GM13977 (cell line): ENCODE measurements at regions not wholly inside any gene's neighbourhood (a gene's known extent, or its start where the extent isn't known, plus 50 kb on each side); places are given as distances from the start of the nearest gene placed in this dataset.

Experiments used
- DNase-seq: peaks from one replicate; pipeline ENCODE4 v3.0.0; 2012; ENCODE audit warnings: low spot score
- CTCF ChIP-seq: IDR thresholded peaks from 2 replicates; pipeline ENCODE4 v1.5.1; 2012; ENCODE audit warnings: mild to moderate bottlenecking, control low read depth; ENCODE audit not compliant: insufficient read depth; ENCODE audit errors: extremely low read depth, missing control alignments
- in situ Hi-C: fragments of 300-500 bp; cut with MboI; formaldehyde crosslinking; loops from one replicate; pipeline ENCODE4 v1.12.0; 2022; ENCODE audit warnings: low sequenced_read_pairs, low pct_unique_long_range_greater_than_20kb, mixed read lengths, inconsistent platforms; ENCODE audit not compliant: unreplicated experiment

GRCh38 chr3:10555263-10555662, 49.9 kb upstream of the ATP2B2 start:
- no peak for TF ChIP-seq CTCF
- in situ Hi-C loops = no loop called here
- DNase-seq = no peak

DNA sequence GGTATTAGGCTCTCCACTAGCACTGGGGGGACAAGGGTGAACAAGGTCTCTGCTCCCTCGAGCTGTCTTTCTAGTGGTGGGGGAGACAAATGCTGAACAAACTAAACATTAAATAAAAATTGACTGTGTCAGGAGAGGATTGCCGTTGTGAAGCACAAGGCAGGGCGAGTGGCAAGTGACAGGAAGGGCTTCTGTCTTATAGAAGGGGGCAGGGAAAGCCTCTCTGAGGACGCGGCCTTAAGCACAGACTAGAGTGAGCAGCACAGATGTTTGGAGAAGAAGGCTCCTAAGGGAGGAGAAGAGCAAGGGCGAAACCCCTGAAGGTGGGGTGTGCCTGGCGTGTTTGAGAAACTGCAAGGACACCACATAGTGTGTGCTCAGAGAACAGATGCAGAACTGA, 50.9 kb upstream of the ATP2B2 start:
- no peak for TF ChIP-seq CTCF
- DNase-seq = no peak
- in situ Hi-C loops = no loop called here

DNA sequence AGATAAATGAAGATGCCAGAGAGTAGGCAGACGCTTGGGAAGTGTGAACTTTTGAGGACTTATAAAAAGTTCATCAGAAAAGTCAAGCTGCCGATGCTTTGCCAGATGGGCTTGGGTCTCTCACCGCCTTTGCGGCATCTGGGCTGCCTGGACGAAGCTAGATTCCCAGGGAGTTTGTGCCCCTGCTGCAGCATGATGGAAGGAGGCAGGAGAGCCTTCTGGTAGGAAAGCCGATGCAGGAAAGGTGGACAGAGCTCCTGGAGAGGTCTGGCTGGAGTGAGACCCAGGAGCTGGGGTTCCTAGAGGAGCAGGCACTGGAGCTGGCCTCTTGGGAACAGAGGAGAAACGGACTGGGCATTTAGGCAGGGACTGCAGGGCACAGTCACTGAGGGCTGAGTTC, 51.9 kb upstream of the ATP2B2 start:
- in situ Hi-C loops = no loop called here
- no peak for TF ChIP-seq CTCF
- DNase-seq = no peak

GRCh38 chr3:10557781-10558373, 52.5 kb upstream of the ATP2B2 start:
- no peak for DNase-seq
- in situ Hi-C loops = no loop called here
- no peak for TF ChIP-seq CTCF

DNA sequence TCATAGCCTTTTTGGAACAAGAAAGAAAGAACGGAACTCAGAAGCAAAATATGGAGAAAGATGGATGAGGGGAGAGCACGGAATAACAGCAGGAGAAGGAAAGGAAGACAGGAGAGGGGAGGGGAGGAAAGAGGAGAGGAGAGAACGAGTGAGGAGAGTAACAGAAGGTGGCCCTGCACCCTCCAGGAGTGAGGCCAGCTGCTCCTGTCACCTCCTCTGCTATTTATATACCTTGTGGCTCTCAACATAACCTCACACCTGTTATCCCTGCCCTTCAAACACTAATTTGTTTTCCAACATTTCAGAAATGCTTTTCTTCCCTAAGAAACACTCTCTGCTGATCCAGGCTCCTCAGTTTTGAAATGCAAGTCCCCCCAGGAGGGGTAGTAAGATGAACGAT, 53.4 kb upstream of the ATP2B2 start:
- no peak for DNase-seq
- in situ Hi-C loops = no loop called here
- TF ChIP-seq CTCF = no peak

DNA sequence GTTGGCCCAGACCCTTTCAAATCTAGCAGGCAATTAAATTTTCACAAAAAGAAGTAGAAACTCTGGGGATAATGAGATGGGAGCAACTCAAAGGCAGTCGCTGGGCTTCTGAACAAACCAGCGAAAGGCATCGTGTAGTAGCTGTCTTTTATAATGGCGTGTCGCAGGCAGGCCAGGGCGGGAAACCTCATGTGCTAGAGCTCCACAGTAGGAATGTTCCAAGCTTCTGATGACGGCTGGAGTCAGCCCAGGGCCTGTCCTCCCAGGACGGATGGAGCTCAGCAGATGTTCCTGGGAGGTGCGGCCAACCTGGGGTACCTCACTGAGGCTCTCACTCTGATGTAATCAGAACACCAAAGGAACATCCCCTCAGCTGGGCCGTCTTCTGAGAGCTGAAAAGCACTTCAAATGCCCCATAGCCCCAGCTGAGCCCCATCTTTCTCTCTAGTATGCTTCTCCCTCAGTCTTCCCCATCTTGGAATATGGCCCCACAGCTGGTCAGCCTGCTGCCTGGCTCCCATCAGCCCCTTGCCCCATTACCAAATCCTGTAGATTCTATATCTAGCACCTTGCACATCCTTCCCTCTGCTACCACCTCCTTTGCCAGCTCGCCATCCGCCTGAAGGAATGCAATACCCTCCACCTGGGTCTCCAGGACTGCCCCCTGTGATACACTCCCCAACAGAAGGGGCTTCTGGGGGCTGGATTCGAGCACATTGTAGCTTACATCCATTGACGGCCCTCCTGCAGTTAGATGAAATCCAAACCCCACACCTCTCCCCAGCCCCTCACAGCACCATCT, 54.9 kb upstream of the ATP2B2 start:
- in situ Hi-C loops = no loop called here
- TF ChIP-seq CTCF = no peak
- DNase-seq = no peak
